ENCODE measurements at regions not wholly inside any gene's neighbourhood (a gene's known extent, or its start where the extent isn't known, plus 50 kb on each side); places are given as distances from the start of the nearest gene placed in this dataset.

DNA sequence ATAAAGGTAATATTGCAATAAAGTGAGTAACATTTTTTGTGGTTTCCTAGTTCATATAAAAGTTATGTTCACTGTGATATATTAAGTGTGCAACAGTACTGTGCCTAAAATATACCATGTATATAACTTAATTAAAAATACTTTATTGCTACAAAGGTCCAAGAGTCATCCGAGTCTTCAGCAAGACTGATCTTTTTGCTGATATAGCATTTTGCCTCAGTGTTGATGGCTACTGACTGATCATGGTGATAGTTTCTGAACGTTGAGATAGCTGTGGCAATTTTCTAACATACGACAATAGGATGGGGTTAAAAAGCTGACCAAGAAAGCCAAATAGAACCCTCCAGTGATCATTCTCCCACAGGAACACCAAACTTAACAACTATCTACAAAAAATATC lies 1302.7 kb downstream of the TECRL start:
- no peak for DNase-seq (ENCODE audit: low spot score)
- no TSS peak for BruUV-seq (replicated peaks)
- H3K36me3 ChIP-seq (ENCODE audit: insufficient read depth, low read length) = no peaks in the 10 kb centered on the region
- H3K4me2 ChIP-seq (ENCODE audit: low read length) = no peak overlapping the region
- H3K4me1 ChIP-seq (ENCODE audit: insufficient read depth, low read length, poor library complexity, severe bottlenecking) = no peaks in the 10 kb centered on the region
- no peak for TF ChIP-seq EZH2phosphoT487 (IDR thresholded peaks at IDR 0.05; ENCODE audit: borderline replicate concordance, low read depth, low read length)
- no peak for TF ChIP-seq CTCF (conservative IDR thresholded peaks at IDR 0.05; ENCODE audit: low read length)
- no peaks in the 10 kb centered on the region for H3K9me3 ChIP-seq (ENCODE audit: low read length)
- POLR2A ChIA-PET = no interaction called here
- H3K9me2 ChIP-seq (ENCODE audit: insufficient read depth, low read length) = no peaks in the 10 kb centered on the region
- intact Hi-C loops (cut with micrococcal nuclease; ENCODE audit: unreplicated experiment) = no loop called here
- H4K20me1 ChIP-seq (ENCODE audit: insufficient read depth, low read length) = no peaks in the 10 kb centered on the region
- no peak overlapping the region for H3K27ac ChIP-seq (ENCODE audit: low read depth, low read length, poor library complexity, severe bottlenecking)
- H3K4me3 ChIP-seq (ENCODE audit: low read depth, low read length, poor library complexity, severe bottlenecking) = no peak overlapping the region
- H2AFZ ChIP-seq (ENCODE audit: low read length) = no peak overlapping the region
- no peaks in the 10 kb centered on the region for H3K79me2 ChIP-seq (ENCODE audit: insufficient read depth, low read depth, low read length)
- CTCF ChIA-PET (ENCODE audit: unreplicated experiment) = no interaction called here

DNA sequence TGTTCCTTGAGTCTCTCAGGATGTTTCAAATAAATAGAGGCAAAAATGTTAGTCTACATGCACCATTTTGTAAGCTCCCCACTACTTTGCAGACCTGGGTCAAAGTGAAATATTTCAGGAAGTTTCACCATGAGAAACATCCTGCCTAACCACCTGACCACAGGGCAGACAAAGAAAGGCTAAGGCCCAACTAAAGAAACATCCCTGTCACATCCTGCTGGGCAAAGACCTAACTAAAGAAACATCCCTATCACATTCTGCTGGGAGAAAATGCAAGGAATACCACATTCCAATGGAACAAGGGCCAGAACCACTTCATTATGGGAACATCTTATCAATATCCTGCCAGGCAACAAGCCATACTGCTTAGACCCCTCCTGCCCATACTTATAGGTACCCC lies 1303.4 kb downstream of the TECRL start:
- CTCF ChIA-PET (ENCODE audit: unreplicated experiment) = no interaction called here
- no peaks in the 10 kb centered on the region for H3K4me1 ChIP-seq (ENCODE audit: insufficient read depth, low read length, poor library complexity, severe bottlenecking)
- TF ChIP-seq CTCF (conservative IDR thresholded peaks at IDR 0.05; ENCODE audit: low read length) = no peak
- no peak for TF ChIP-seq EZH2phosphoT487 (IDR thresholded peaks at IDR 0.05; ENCODE audit: borderline replicate concordance, low read depth, low read length)

DNA sequence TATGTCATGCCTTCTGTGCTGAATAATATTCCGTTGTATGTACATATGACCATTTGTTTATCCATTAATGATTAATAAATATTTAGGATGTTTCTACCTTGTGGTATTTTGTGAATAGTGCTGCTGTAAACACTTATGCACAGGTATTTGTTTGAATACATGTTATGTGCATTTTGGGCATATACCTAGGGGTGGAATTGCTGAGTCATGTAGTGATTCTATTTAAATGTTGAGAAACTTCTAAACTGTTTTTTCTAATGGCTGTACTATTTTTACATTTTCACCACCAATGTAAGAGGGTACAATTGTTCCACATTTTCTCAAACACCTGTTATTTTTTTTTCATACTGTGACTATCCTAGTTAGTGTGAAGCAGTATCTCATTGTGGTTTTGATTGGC lies 1318.6 kb downstream of the TECRL start:
- no TSS peak for BruUV-seq (replicated peaks)
- Histone ChIP-seq H4K20me1 (ENCODE audit: insufficient read depth, low read length) (no peaks in the 10 kb centered on the region), H3K27ac (ENCODE audit: low read depth, low read length, poor library complexity, severe bottlenecking) (no peak overlapping the region), H2AFZ (ENCODE audit: low read length) (no peak overlapping the region), H3K4me1 (ENCODE audit: insufficient read depth, low read length, poor library complexity, severe bottlenecking) (no peaks in the 10 kb centered on the region), H3K4me3 (ENCODE audit: low read depth, low read length, poor library complexity, severe bottlenecking) (no peak overlapping the region), H3K36me3 (ENCODE audit: insufficient read depth, low read length) (no peaks in the 10 kb centered on the region), H3K4me2 (ENCODE audit: low read length) (no peak overlapping the region), H3K9me2 (ENCODE audit: insufficient read depth, low read length) (no peaks in the 10 kb centered on the region), H3K9me3 (ENCODE audit: low read length) (no peaks in the 10 kb centered on the region), H3K79me2 (ENCODE audit: insufficient read depth, low read depth, low read length) (no peaks in the 10 kb centered on the region)
- POLR2A ChIA-PET = no interaction called here
- no peak for TF ChIP-seq CTCF (conservative IDR thresholded peaks at IDR 0.05; ENCODE audit: low read length)
- no peak for TF ChIP-seq EZH2phosphoT487 (IDR thresholded peaks at IDR 0.05; ENCODE audit: borderline replicate concordance, low read depth, low read length)
- CTCF ChIA-PET (ENCODE audit: unreplicated experiment) = no interaction called here
- no peak for DNase-seq (ENCODE audit: low spot score)
- intact Hi-C loops (cut with micrococcal nuclease; ENCODE audit: unreplicated experiment) = no loop called here

More for the DNA sequence above, 1303.4 kb downstream of the TECRL start:
- no peak for DNase-seq (ENCODE audit: low spot score)
- POLR2A ChIA-PET = no interaction called here
- H3K79me2 ChIP-seq (ENCODE audit: insufficient read depth, low read depth, low read length) = no peaks in the 10 kb centered on the region
- no peak overlapping the region for H2AFZ ChIP-seq (ENCODE audit: low read length)
- intact Hi-C loops (cut with micrococcal nuclease; ENCODE audit: unreplicated experiment) = no loop called here
- no peak overlapping the region for H3K4me3 ChIP-seq (ENCODE audit: low read depth, low read length, poor library complexity, severe bottlenecking)
- no peaks in the 10 kb centered on the region for H4K20me1 ChIP-seq (ENCODE audit: insufficient read depth, low read length)
- H3K36me3 ChIP-seq (ENCODE audit: insufficient read depth, low read length) = no peaks in the 10 kb centered on the region
- H3K9me2 ChIP-seq (ENCODE audit: insufficient read depth, low read length) = no peaks in the 10 kb centered on the region
- no peaks in the 10 kb centered on the region for H3K9me3 ChIP-seq (ENCODE audit: low read length)
- H3K27ac ChIP-seq (ENCODE audit: low read depth, low read length, poor library complexity, severe bottlenecking) = no peak overlapping the region
- no peak overlapping the region for H3K4me2 ChIP-seq (ENCODE audit: low read length)
- BruUV-seq (replicated peaks) = no TSS peak

All from OCI-LY7 (cell line).